Prostate gland (tissue), 2 donors: ENCODE measurements at regions not wholly inside any gene's neighbourhood (a gene's known extent, or its start where the extent isn't known, plus 50 kb on each side); places are given as distances from the start of the nearest gene placed in this dataset.

ENCODE experiments used
- POLR2A ChIP-seq: fragments of 450-650 bp; IDR thresholded peaks from one replicate; pipeline ENCODE4 v1.6.1; 2016; ENCODE audit warnings: antibody characterized with exemption, mild to moderate bottlenecking
- POLR2AphosphoS5 ChIP-seq: sonication (generic); formaldehyde crosslinking; IDR thresholded peaks from one replicate; pipeline ENCODE4 v1.6.1; 2017; ENCODE audit warnings: antibody characterized with exemption
- TF ChIP-seq, protein P1 (sequence below), 4 experiments: fragments of 200-600 bp in 2 of 4; fragments of 450-650 bp in 2 of 4; sonication (generic) in 2 of 4; IDR thresholded peaks; 1 replicate in 3 of 4; 2 replicates in 1 of 4; pipeline ENCODE4 v1.5.1; 2016 to 2019; ENCODE audit warnings: antibody characterized with exemption in 4 of 4, mild to moderate bottlenecking in 2 of 4, moderate library complexity in 2 of 4

DNA sequence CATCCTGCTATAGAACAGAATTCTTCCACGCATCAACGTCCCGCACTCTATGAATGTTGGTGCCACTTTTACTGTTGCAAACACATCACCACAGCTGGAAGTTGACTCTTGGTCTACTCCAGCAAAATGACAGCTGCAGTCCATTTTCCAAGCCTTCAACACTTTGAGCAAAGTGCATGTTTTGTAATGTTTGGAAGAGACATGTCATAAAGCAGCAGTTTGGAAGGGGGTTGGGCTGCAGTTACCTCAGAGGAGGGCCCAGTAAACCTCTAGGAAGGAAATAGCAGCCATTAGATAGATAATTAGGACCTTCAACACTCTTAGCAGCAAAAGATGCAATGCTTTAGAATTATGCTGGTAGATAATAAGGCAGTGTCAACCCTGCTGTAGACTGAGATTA, 323.6 kb downstream of the TDRD3 start:
- no peak for TF ChIP-seq POLR2A
- TF ChIP-seq, protein P1, sequence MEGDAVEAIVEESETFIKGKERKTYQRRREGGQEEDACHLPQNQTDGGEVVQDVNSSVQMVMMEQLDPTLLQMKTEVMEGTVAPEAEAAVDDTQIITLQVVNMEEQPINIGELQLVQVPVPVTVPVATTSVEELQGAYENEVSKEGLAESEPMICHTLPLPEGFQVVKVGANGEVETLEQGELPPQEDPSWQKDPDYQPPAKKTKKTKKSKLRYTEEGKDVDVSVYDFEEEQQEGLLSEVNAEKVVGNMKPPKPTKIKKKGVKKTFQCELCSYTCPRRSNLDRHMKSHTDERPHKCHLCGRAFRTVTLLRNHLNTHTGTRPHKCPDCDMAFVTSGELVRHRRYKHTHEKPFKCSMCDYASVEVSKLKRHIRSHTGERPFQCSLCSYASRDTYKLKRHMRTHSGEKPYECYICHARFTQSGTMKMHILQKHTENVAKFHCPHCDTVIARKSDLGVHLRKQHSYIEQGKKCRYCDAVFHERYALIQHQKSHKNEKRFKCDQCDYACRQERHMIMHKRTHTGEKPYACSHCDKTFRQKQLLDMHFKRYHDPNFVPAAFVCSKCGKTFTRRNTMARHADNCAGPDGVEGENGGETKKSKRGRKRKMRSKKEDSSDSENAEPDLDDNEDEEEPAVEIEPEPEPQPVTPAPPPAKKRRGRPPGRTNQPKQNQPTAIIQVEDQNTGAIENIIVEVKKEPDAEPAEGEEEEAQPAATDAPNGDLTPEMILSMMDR (IDR thresholded peaks at IDR 0.05) = no peak
- TF ChIP-seq POLR2AphosphoS5 = no peak
